Fibroblast of lung (primary cell): ENCODE measurements at regions not wholly inside any gene's neighbourhood (a gene's known extent, or its start where the extent isn't known, plus 50 kb on each side); places are given as distances from the start of the nearest gene placed in this dataset.

Experiments
- DNase-seq, 2 donors: peaks; one replicate each; pipeline versions ENCODE4 v3.0.0 to v3.0.0-alpha.2; 2010; ENCODE audit warnings: low read depth in 2 of 2
- H2AFZ ChIP-seq: 2 replicates; pipeline ENCODE4 v1.5.1; 2012; ENCODE audit warnings: low read length, control low read depth, inconsistent platforms
- H3K27ac ChIP-seq: 2 replicates; pipeline ENCODE4 v1.5.1; 2011; ENCODE audit warnings: low read length, control low read depth; ENCODE audit not compliant: insufficient read depth
- H3K27me3 ChIP-seq: 2 replicates; pipeline ENCODE4 v1.5.1; 2011; ENCODE audit warnings: mild to moderate bottlenecking, low read length; ENCODE audit not compliant: control insufficient read depth, insufficient read depth
- H3K36me3 ChIP-seq: 2 replicates; pipeline ENCODE4 v1.5.1; 2011; ENCODE audit warnings: low read length; ENCODE audit not compliant: control insufficient read depth, insufficient read depth
- H3K4me1 ChIP-seq: 2 replicates; pipeline ENCODE4 v1.5.1; 2011; ENCODE audit warnings: low read length; ENCODE audit not compliant: control insufficient read depth, insufficient read depth; ENCODE audit errors: extremely low read depth
- H3K4me2 ChIP-seq: 2 replicates; pipeline ENCODE4 v1.5.1; 2011; ENCODE audit warnings: low read length, control low read depth; ENCODE audit not compliant: insufficient read depth; ENCODE audit errors: extremely low read depth
- H3K4me3 ChIP-seq, 4 experiments: fragments of 200-600 bp in 1 of 4; sonication (generic) in 1 of 4; replicated peaks in 1 of 4; 2 replicates each; pipeline ENCODE4 v1.5.1; 2011 to 2016; ENCODE audit warnings: low read length in 4 of 4, low read depth in 3 of 4, mild to moderate bottlenecking in 3 of 4, control low read depth in 2 of 4, inconsistent platforms in 1 of 4, mixed read lengths in 1 of 4; ENCODE audit not compliant: insufficient read depth in 1 of 4; ENCODE audit errors: control extremely low read depth in 1 of 4
- H3K79me2 ChIP-seq: 2 replicates; pipeline ENCODE4 v1.5.1; 2012; ENCODE audit warnings: mild to moderate bottlenecking, low read length, inconsistent platforms; ENCODE audit not compliant: control insufficient read depth, insufficient read depth
- H3K9ac ChIP-seq: 2 replicates; pipeline ENCODE4 v1.5.1; 2011; ENCODE audit warnings: mild to moderate bottlenecking, low read length, control low read depth; ENCODE audit not compliant: insufficient read depth
- H3K9me3 ChIP-seq: 2 replicates; pipeline ENCODE4 v1.5.1; 2012; ENCODE audit warnings: low read depth, low read length; ENCODE audit not compliant: control insufficient read depth, insufficient read depth
- H4K20me1 ChIP-seq: 2 replicates; pipeline ENCODE4 v1.5.1; 2011; ENCODE audit warnings: low read length; ENCODE audit not compliant: control insufficient read depth, insufficient read depth; ENCODE audit errors: extremely low read depth
- EZH2 ChIP-seq: IDR thresholded peaks from 2 replicates; pipeline ENCODE4 v1.5.1; 2012; ENCODE audit warnings: low read length, control low read depth, mild to moderate bottlenecking; ENCODE audit errors: missing control alignments
- TF ChIP-seq, protein P1 (sequence below), 2 donors: IDR thresholded peaks in 1 of 2; conservative IDR thresholded peaks in 1 of 2; 1 replicate in 1 of 2; 2 replicates in 1 of 2; pipeline ENCODE4 v1.5.1; 2011 to 2012; ENCODE audit warnings: low read length in 2 of 2, control low read depth in 1 of 2, inconsistent platforms in 1 of 2, low read depth in 1 of 2, mild to moderate bottlenecking in 1 of 2

DNA sequence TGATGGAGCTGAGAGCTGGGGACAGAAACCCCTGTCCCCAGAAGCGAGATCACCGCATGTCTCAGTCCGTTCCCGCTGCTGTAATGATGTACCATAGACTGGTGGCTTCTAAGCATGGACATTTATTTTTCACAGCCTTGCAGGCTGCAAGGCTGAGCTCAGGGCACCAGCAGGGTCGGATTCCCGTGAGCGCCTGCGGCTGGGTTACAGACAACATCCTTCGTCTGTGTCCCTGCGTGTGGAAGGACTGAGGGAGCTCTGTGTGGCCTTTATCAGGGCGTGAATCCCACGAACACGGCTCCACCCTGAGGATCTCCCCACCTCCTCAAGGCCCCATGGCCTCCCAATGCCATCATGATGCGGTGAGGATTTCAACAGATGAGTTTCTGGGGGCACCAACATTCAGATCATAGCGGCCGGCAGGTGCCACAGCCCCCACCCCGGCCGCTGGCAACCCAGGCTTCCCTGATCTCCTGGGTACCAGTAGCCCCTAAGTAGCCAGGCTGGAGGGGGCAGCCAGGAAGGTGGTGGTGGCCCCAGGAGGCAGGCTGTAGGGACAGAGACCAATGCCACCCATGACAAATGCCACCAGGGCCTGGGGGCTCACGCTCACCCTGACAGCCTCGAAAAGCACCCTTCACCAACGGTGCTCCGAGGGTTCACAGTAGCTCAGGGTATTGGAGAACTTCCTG is 104.4 kb downstream of the CRYAA start:
- Histone ChIP-seq H3K79me2 (no peaks in the 10 kb centered on the region), H3K4me3 (no peak overlapping the region), H3K4me1 (no peaks in the 10 kb centered on the region), H3K36me3 (no peaks in the 10 kb centered on the region), H3K27me3 (peaks cover 12% of the 10 kb centered on the region), H3K9ac (no peak overlapping the region), H3K27ac (no peak overlapping the region), H2AFZ (no peak overlapping the region), H3K4me2 (no peak overlapping the region), H3K9me3 (no peaks in the 10 kb centered on the region), H4K20me1 (no peaks in the 10 kb centered on the region)
- TF ChIP-seq, protein P1, sequence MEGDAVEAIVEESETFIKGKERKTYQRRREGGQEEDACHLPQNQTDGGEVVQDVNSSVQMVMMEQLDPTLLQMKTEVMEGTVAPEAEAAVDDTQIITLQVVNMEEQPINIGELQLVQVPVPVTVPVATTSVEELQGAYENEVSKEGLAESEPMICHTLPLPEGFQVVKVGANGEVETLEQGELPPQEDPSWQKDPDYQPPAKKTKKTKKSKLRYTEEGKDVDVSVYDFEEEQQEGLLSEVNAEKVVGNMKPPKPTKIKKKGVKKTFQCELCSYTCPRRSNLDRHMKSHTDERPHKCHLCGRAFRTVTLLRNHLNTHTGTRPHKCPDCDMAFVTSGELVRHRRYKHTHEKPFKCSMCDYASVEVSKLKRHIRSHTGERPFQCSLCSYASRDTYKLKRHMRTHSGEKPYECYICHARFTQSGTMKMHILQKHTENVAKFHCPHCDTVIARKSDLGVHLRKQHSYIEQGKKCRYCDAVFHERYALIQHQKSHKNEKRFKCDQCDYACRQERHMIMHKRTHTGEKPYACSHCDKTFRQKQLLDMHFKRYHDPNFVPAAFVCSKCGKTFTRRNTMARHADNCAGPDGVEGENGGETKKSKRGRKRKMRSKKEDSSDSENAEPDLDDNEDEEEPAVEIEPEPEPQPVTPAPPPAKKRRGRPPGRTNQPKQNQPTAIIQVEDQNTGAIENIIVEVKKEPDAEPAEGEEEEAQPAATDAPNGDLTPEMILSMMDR (conservative IDR thresholded peaks at IDR 0.05 in 1 of 2, IDR thresholded peaks at IDR 0.05 in 1 of 2; ENCODE audit: low read depth in 1 of 2, low read length in 2 of 2) = no peak
- TF ChIP-seq EZH2 = no peak
- DNase-seq = no peak

DNA sequence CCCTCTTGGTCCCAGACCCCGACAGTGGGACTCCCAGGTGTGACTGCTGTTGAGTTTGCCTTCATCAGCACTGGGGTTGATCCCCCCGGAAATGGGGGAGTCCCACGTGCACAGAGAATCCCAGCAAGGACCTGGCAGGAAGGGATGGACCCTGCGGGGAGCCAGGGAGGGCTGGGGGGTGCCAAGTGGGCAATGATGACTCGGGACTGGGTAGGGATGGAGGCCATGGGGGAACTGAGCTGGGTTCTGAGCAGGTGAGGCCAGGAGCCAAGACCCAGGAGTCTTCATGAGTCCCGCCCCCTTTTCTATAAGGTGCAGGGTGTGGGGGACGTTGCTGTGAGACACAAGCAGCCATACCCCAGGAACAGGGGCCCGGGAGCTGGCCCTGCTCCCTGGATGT is 103.8 kb downstream of the CRYAA start:
- H3K9ac ChIP-seq = no peak overlapping the region
- DNase-seq = no peak
- no peak overlapping the region for H3K4me3 ChIP-seq
- H3K27me3 ChIP-seq = peaks cover 7% of the 10 kb centered on the region
- no peaks in the 10 kb centered on the region for H3K4me1 ChIP-seq
- no peaks in the 10 kb centered on the region for H4K20me1 ChIP-seq
- no peaks in the 10 kb centered on the region for H3K9me3 ChIP-seq
- H2AFZ ChIP-seq = no peak overlapping the region
- H3K27ac ChIP-seq = no peak overlapping the region
- no peak overlapping the region for H3K4me2 ChIP-seq
- TF ChIP-seq EZH2 = no peak
- TF ChIP-seq, protein P1 (conservative IDR thresholded peaks at IDR 0.05 in 1 of 2, IDR thresholded peaks at IDR 0.05 in 1 of 2; ENCODE audit: low read depth in 1 of 2, low read length in 2 of 2) = no peak
- H3K79me2 ChIP-seq = no peaks in the 10 kb centered on the region
- H3K36me3 ChIP-seq = no peaks in the 10 kb centered on the region

DNA sequence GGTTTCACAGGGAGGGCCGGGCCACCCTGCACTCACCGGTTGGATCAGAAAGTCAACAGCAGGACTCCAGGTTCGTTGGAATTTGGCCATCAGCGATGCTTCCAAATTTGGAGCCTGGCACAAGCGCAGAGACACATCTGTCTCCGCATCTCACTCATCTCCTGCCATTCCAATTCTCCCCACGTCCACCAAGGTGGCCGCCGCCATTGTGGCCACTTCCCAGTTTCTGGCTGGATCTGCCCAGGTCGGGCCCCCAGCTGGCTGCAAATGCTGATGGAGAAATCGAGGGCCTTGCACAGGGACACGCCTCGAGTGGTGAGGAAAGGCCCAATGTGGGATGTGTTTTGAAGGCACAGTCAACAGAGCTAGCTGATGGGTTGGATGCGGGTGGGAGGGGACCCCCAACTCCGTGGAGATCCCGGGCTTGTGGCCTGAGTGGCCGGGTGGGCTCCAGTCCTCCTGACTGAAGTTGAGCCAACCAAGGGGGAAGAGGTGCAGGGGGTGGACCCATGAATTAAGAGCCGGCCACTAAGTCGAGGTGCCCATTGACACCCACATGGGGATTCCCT is 102.7 kb downstream of the CRYAA start:
- H2AFZ ChIP-seq = no peak overlapping the region
- no peaks in the 10 kb centered on the region for H3K36me3 ChIP-seq
- H3K27me3 ChIP-seq = peaks cover 4% of the 10 kb centered on the region
- DNase-seq = no peak
- no peaks in the 10 kb centered on the region for H4K20me1 ChIP-seq
- no peaks in the 10 kb centered on the region for H3K4me1 ChIP-seq
- H3K4me3 ChIP-seq = no peak overlapping the region
- no peak overlapping the region for H3K27ac ChIP-seq
- TF ChIP-seq EZH2 = no peak
- TF ChIP-seq, protein P1 (conservative IDR thresholded peaks at IDR 0.05 in 1 of 2, IDR thresholded peaks at IDR 0.05 in 1 of 2; ENCODE audit: low read depth in 1 of 2, low read length in 2 of 2) = no peak
- H3K4me2 ChIP-seq = no peak overlapping the region
- H3K9ac ChIP-seq = no peak overlapping the region
- no peaks in the 10 kb centered on the region for H3K9me3 ChIP-seq
- H3K79me2 ChIP-seq = no peaks in the 10 kb centered on the region
